ENCODE measurements at regions not wholly inside any gene's neighbourhood (a gene's known extent, or its start where the extent isn't known, plus 50 kb on each side); places are given as distances from the start of the nearest gene placed in this dataset.

- no peak for TF ChIP-seq CEBPB (IDR thresholded peaks at IDR 0.05; ENCODE audit: low read depth, low read length)
- no peak for TF ChIP-seq KDM4A (IDR thresholded peaks at IDR 0.05; ENCODE audit: low read depth, low read length, severe bottlenecking)
- no peak for TF ChIP-seq SP2 (IDR thresholded peaks at IDR 0.05; ENCODE audit: low read length)
- no peak for TF ChIP-seq BACH1 (IDR thresholded peaks at IDR 0.05; ENCODE audit: low read length)
- no peak for TF ChIP-seq RFX5 (IDR thresholded peaks at IDR 0.05; ENCODE audit: borderline replicate concordance, low read depth, low read length)
- TF ChIP-seq HDAC2 (IDR thresholded peaks at IDR 0.05; ENCODE audit: borderline replicate concordance in 1 of 2, low read depth in 2 of 2, low read length in 2 of 2), result no peak
- TF ChIP-seq HDAC6 (IDR thresholded peaks at IDR 0.05; ENCODE audit: low read depth, low read length), result no peak
- no peak for TF ChIP-seq EZH2 (IDR thresholded peaks at IDR 0.05; ENCODE audit: low read depth, low read length, severe bottlenecking)
- no peak for TF ChIP-seq CTCF (IDR thresholded peaks at IDR 0.05; ENCODE audit: control extremely low read depth in 1 of 3, insufficient read depth in 1 of 3, low read depth in 1 of 3, low read length in 3 of 3)
- TF ChIP-seq MAX (IDR thresholded peaks at IDR 0.05), result no peak
- no peak for TF ChIP-seq SP4 (IDR thresholded peaks at IDR 0.05; ENCODE audit: low read length)
- no peak for TF ChIP-seq CTBP2 (IDR thresholded peaks at IDR 0.05; ENCODE audit: borderline replicate concordance, insufficient read depth, insufficient read length, low read length)
- TF ChIP-seq CBX8 (IDR thresholded peaks at IDR 0.05; ENCODE audit: borderline replicate concordance, low read depth, low read length), result no peak
- no peak for TF ChIP-seq KDM5A (IDR thresholded peaks at IDR 0.05; ENCODE audit: low read length)
- no peak for TF ChIP-seq CHD2 (IDR thresholded peaks at IDR 0.05; ENCODE audit: low read length)
- TF ChIP-seq JUND (IDR thresholded peaks at IDR 0.05; ENCODE audit: low read length), result no peak
Measured at GRCh38 chr11:80872116-80872728, 1431.4 kb upstream of the TENM4 start (continued).

All from H1 (cell line).